Endodermal cell (in vitro differentiated cells): ENCODE measurements at regions not wholly inside any gene's neighbourhood (a gene's known extent, or its start where the extent isn't known, plus 50 kb on each side); places are given as distances from the start of the nearest gene placed in this dataset.

ENCODE experiments used
- DNase-seq: peaks from one replicate; pipeline ENCODE4 v3.0.0-alpha.2; 2017
- H3K27ac ChIP-seq: 2 replicates; pipeline ENCODE4 v1.5.1; 2013; ENCODE audit warnings: mild to moderate bottlenecking, low read depth, low read length, moderate library complexity
- H3K27me3 ChIP-seq: 2 replicates; pipeline ENCODE4 v1.6.1; 2013; ENCODE audit warnings: mild to moderate bottlenecking, low read length, moderate library complexity; ENCODE audit not compliant: insufficient read depth, control insufficient read depth, poor library complexity, severe bottlenecking
- H3K36me3 ChIP-seq: 2 replicates; pipeline ENCODE4 v1.7.0; 2013; ENCODE audit warnings: mild to moderate bottlenecking, low read length, moderate library complexity; ENCODE audit not compliant: control insufficient read depth, insufficient read depth
- H3K4me1 ChIP-seq: one replicate; pipeline ENCODE4 v1.7.0; 2013; ENCODE audit warnings: low read length; ENCODE audit not compliant: control insufficient read depth, insufficient read depth
- H3K4me3 ChIP-seq: 2 replicates; pipeline ENCODE4 v1.5.1; 2013; ENCODE audit warnings: mild to moderate bottlenecking, low read length, moderate library complexity
- H3K9ac ChIP-seq: 2 replicates; pipeline ENCODE4 v1.6.1; 2013; ENCODE audit warnings: mild to moderate bottlenecking, low read length, moderate library complexity; ENCODE audit not compliant: poor library complexity, severe bottlenecking; ENCODE audit errors: extremely low read depth
- H3K9me3 ChIP-seq: 2 replicates; pipeline ENCODE4 v1.6.1; 2013; ENCODE audit warnings: mild to moderate bottlenecking, low read length, moderate library complexity; ENCODE audit not compliant: control insufficient read depth
- H3K27ac Mint-ChIP-seq: 2 replicates; pipeline ENCODE4 v1.8.0; 2020; ENCODE audit warnings: mixed read lengths
- H3K27me3 Mint-ChIP-seq: 2 replicates; pipeline ENCODE4 v1.8.0; 2021; ENCODE audit warnings: mild to moderate bottlenecking, mixed read lengths; ENCODE audit not compliant: insufficient read depth
- H3K36me3 Mint-ChIP-seq: 2 replicates; pipeline ENCODE4 v1.8.0; 2020; ENCODE audit warnings: low read depth, mixed read lengths
- H3K4me1 Mint-ChIP-seq: 2 replicates; pipeline ENCODE4 v1.8.0; 2020; ENCODE audit warnings: mixed read lengths
- H3K4me3 Mint-ChIP-seq: 2 replicates; pipeline ENCODE4 v1.8.0; 2020; ENCODE audit warnings: mild to moderate bottlenecking, moderate library complexity, mixed read lengths
- H3K9me3 Mint-ChIP-seq: 2 replicates; pipeline ENCODE4 v1.8.0; 2020; ENCODE audit warnings: mild to moderate bottlenecking, mixed read lengths
- CTCF ChIP-seq: fragments of 200-600 bp; sonication (generic); conservative IDR thresholded peaks from 2 replicates; pipeline ENCODE4 v1.5.0; 2021; ENCODE audit warnings: antibody characterized with exemption, mild to moderate bottlenecking
- WGBS, 2 experiments: methylation state at CpG; one replicate each; pipeline versions ENCODE4 v1.1.5 to v1.1.7; 2013; ENCODE audit warnings: missing lambda C conversion rate in 2 of 2, mixed read lengths in 1 of 2; ENCODE audit not compliant: insufficient coverage in 1 of 2, insufficient read length in 1 of 2; 5-methylcytosine and 5-hydroxymethylcytosine counted together

GRCh38 chr2:220209093-220209492, 581.7 kb downstream of the SLC4A3 start:
- Mint-ChIP-seq H3K27ac (no peak overlapping the region), H3K36me3 (no peaks in the 10 kb centered on the region), H3K4me3 (no peak overlapping the region), H3K27me3 (no peaks in the 10 kb centered on the region), H3K4me1 (peaks cover 9% of the 10 kb centered on the region), H3K9me3 (peaks cover 2% of the 10 kb centered on the region)
- Histone ChIP-seq H3K9ac (no peak overlapping the region), H3K4me3 (no peak overlapping the region), H3K9me3 (no peaks in the 10 kb centered on the region), H3K27me3 (no peaks in the 10 kb centered on the region), H3K27ac (no peak overlapping the region), H3K4me1 (peaks cover 5% of the 10 kb centered on the region), H3K36me3 (no peaks in the 10 kb centered on the region)
- no peak for DNase-seq
- TF ChIP-seq CTCF: no peak
- 80% methylated on average over 1 of the region's 1 CpG; no CpG with 5 or more reads in 1 of the 2 experiments for WGBS, 2 experiments

- no peaks in the 10 kb centered on the region for H3K27me3 Mint-ChIP-seq
- no peaks in the 10 kb centered on the region for H3K27me3 ChIP-seq
- WGBS, 2 experiments: 81 to 97% methylated on average over 4 of the region's 4 CpGs
- no peaks in the 10 kb centered on the region for H3K36me3 ChIP-seq
- no peak for TF ChIP-seq CTCF
- H3K4me3 Mint-ChIP-seq: no peak overlapping the region
- no peak overlapping the region for H3K27ac Mint-ChIP-seq
- no peaks in the 10 kb centered on the region for H3K36me3 Mint-ChIP-seq
- DNase-seq: no peak
- peaks cover 9% of the 10 kb centered on the region for H3K4me1 Mint-ChIP-seq
- no peak overlapping the region for H3K4me3 ChIP-seq
- no peak overlapping the region for H3K9ac ChIP-seq
- no peak overlapping the region for H3K27ac ChIP-seq
- peaks cover 5% of the 10 kb centered on the region for H3K4me1 ChIP-seq
- H3K9me3 Mint-ChIP-seq: peaks cover 2% of the 10 kb centered on the region
- no peaks in the 10 kb centered on the region for H3K9me3 ChIP-seq
These were observed 582.3 kb downstream of the SLC4A3 start for GRCh38 chr2:220209751-220210150.

DNA sequence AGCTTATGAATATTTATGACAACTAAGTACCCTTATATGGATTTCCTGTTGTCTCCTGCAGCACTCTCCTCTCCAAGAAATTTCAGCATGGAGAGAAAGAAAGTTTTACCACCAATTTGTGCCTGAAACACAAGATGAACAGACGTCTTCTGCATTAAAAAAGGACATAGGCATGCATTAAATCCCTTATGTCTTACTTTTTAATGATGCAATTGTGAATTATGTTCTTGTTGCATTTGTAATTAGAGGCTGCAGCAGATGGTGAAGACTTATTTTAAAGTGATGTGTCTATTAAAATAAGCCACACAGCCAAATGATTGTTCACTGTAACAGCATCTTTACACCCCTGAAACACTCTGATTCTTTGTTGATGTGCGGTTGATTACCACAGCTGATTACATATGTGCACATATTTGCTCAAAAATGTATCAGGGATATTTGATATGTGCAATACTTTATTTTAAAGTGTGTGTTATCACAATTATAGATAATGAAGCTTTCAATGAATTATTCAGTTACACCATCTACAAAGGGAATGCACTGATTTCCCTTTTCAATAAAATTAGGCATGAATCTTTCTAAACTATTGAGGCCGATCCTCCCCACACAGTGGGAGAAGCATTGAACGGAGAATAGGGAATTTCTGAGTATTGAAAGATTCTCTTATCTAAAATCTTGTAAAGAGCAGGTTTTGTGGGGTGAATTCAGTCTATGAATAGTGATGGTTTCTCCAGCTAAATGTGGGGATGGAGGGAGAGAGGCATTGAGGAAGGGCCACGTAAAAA, 585.1 kb downstream of the SLC4A3 start:
- Histone ChIP-seq H3K9ac (no peak overlapping the region), H3K27ac (no peak overlapping the region), H3K36me3 (no peaks in the 10 kb centered on the region), H3K4me1 (peaks cover 5% of the 10 kb centered on the region), H3K9me3 (no peaks in the 10 kb centered on the region), H3K27me3 (no peaks in the 10 kb centered on the region), H3K4me3 (no peak overlapping the region)
- no peaks in the 10 kb centered on the region for H3K9me3 Mint-ChIP-seq
- H3K36me3 Mint-ChIP-seq: no peaks in the 10 kb centered on the region
- no peak for DNase-seq
- WGBS, 2 experiments: 86 to 96% methylated on average over 1 to 5 of the region's 5 CpGs
- TF ChIP-seq CTCF: no peak
- no peaks in the 10 kb centered on the region for H3K27me3 Mint-ChIP-seq
- no peak overlapping the region for H3K27ac Mint-ChIP-seq
- H3K4me1 Mint-ChIP-seq: peaks cover 11% of the 10 kb centered on the region
- H3K4me3 Mint-ChIP-seq: no peak overlapping the region
